Fibroblast of pulmonary artery (primary cell): ENCODE measurements at regions not wholly inside any gene's neighbourhood (a gene's known extent, or its start where the extent isn't known, plus 50 kb on each side); places are given as distances from the start of the nearest gene placed in this dataset.

Experiments
- DNase-seq: peaks from one replicate; pipeline ENCODE4 v3.0.0-alpha.2; 2010; ENCODE audit warnings: low read depth
- H3K4me3 ChIP-seq: replicated peaks from 2 replicates; pipeline ENCODE4 v1.5.1; 2011; ENCODE audit warnings: low read depth, mild to moderate bottlenecking, control low read depth, low read length, moderate library complexity
- CTCF ChIP-seq: IDR thresholded peaks from 2 replicates; pipeline ENCODE4 v1.5.1; 2011; ENCODE audit warnings: mild to moderate bottlenecking, control low read depth, low read length, inconsistent platforms; ENCODE audit errors: missing control alignments

DNA sequence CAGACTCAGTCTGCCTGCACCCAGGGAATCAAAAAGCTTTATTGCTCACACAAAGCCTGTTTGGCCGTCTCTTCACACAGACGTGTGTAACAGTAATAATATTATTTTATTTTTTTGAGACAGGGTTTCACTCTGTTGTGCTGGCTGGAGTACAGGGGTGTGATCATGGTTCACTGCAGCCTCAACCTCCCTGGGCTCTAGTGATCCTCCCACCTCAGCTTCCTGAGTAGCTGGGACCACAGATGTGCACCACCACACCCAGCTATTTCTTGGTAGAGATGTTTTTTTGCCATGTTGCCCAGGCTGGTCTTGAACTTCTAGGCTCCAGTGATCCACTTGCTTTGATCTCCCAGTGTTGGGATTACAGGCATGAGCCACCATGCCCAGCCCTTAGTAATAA is 88.4 kb upstream of the DCD start:
- no peak overlapping the region for H3K4me3 ChIP-seq
- no peak for TF ChIP-seq CTCF
- DNase-seq: no peak

- DNase-seq: no peak
- TF ChIP-seq CTCF: no peak
- H3K4me3 ChIP-seq: no peak overlapping the region
These were observed 86.2 kb upstream of the DCD start for GRCh38 chr12:54734196-54734950.

DNA sequence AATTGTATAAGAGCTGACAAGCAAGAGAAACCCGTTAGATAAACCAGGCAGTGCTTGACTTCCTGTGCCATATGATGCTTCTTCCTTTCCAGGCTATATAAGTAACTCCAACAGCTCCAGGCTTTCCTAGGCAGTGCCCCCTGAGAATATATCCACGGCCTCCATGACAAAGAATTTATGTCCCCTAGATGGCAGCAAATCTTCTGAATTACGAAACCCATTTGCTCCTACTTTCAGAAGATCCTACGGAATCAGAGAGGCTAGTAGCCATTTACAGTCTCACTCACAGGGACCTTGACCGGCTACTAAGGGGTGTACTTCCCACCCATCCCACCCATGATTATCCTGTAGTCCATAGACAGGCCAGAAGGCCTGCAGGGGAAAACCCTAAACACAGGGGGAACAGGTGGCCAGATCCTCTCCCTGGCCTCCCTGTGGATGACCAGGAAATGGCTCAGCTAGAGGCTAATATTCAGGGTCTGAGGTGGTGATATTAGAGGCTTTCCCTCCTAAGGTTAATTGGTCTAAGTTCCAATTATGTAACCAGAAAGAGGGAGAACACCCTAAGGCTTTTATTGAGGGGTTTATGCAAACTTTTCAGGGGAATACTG is 77.2 kb upstream of the DCD start:
- DNase-seq: peak; percentile 29
- H3K4me3 ChIP-seq: no peak overlapping the region
- TF ChIP-seq CTCF: peak; percentile 34

DNA sequence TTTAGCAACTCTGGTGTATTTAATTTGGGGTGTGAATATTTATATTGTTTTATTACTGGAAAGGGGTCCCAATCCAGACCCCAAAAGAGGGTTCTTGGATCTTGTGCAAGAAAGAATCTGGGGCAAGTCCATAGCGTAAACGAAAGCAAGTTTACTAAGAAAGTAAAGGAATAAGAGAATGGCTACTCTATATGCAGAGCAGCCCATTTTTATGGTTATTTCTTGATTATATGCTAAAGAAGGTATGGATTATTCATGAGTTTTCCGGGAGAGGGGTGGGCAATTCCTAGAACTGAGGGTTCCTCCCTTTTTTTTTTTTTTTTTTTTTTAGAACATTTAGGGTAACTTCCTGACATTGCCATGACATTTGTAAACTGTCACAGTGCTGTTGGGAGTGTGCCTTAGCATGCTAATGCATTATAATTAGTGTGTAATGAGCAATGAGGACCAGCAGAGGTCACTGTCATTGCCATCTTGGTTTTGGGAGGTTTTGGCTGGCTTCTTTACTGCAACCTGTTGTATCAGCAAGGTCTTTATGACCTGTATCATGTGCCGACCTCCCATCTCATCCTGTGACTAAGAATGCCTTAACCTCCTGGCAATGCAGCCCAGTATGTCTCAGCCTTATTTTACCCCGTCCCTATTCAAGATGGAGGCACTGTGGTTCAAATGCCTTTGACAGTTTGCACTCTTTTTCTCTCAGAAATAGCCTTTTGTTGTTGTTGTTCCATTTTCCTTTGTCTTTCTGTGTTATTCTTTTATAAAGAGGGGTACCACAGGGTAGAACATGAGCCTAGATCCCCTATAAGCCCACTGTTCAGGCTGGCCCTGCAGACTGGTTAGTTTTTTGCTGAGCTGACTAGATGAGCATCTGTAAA is 75.5 kb upstream of the DCD start:
- peak; percentile 67 for TF ChIP-seq CTCF
- DNase-seq: peak; percentile 25
- H3K4me3 ChIP-seq: no peak overlapping the region

GRCh38 chr12:54721312-54721711 is 73.1 kb upstream of the DCD start:
- H3K4me3 ChIP-seq: no peak overlapping the region
- TF ChIP-seq CTCF: no peak
- no peak for DNase-seq

- DNase-seq: no peak
- H3K4me3 ChIP-seq: no peak overlapping the region
- TF ChIP-seq CTCF: no peak
These were observed 71.5 kb upstream of the DCD start for GRCh38 chr12:54719691-54720090.
